Endodermal cell (in vitro differentiated cells): ENCODE measurements at regions not wholly inside any gene's neighbourhood (a gene's known extent, or its start where the extent isn't known, plus 50 kb on each side); places are given as distances from the start of the nearest gene placed in this dataset.

Experiments
- DNase-seq: peaks from one replicate; pipeline ENCODE4 v3.0.0-alpha.2; 2017
- H3K27ac ChIP-seq: 2 replicates; pipeline ENCODE4 v1.5.1; 2013; ENCODE audit warnings: mild to moderate bottlenecking, low read depth, low read length, moderate library complexity
- H3K27me3 ChIP-seq: 2 replicates; pipeline ENCODE4 v1.6.1; 2013; ENCODE audit warnings: mild to moderate bottlenecking, low read length, moderate library complexity; ENCODE audit not compliant: insufficient read depth, control insufficient read depth, poor library complexity, severe bottlenecking
- H3K36me3 ChIP-seq: 2 replicates; pipeline ENCODE4 v1.7.0; 2013; ENCODE audit warnings: mild to moderate bottlenecking, low read length, moderate library complexity; ENCODE audit not compliant: control insufficient read depth, insufficient read depth
- H3K4me1 ChIP-seq: one replicate; pipeline ENCODE4 v1.7.0; 2013; ENCODE audit warnings: low read length; ENCODE audit not compliant: control insufficient read depth, insufficient read depth
- H3K4me3 ChIP-seq: 2 replicates; pipeline ENCODE4 v1.5.1; 2013; ENCODE audit warnings: mild to moderate bottlenecking, low read length, moderate library complexity
- H3K9ac ChIP-seq: 2 replicates; pipeline ENCODE4 v1.6.1; 2013; ENCODE audit warnings: mild to moderate bottlenecking, low read length, moderate library complexity; ENCODE audit not compliant: poor library complexity, severe bottlenecking; ENCODE audit errors: extremely low read depth
- H3K9me3 ChIP-seq: 2 replicates; pipeline ENCODE4 v1.6.1; 2013; ENCODE audit warnings: mild to moderate bottlenecking, low read length, moderate library complexity; ENCODE audit not compliant: control insufficient read depth
- H3K27ac Mint-ChIP-seq: 2 replicates; pipeline ENCODE4 v1.8.0; 2020; ENCODE audit warnings: mixed read lengths
- H3K27me3 Mint-ChIP-seq: 2 replicates; pipeline ENCODE4 v1.8.0; 2021; ENCODE audit warnings: mild to moderate bottlenecking, mixed read lengths; ENCODE audit not compliant: insufficient read depth
- H3K36me3 Mint-ChIP-seq: 2 replicates; pipeline ENCODE4 v1.8.0; 2020; ENCODE audit warnings: low read depth, mixed read lengths
- H3K4me1 Mint-ChIP-seq: 2 replicates; pipeline ENCODE4 v1.8.0; 2020; ENCODE audit warnings: mixed read lengths
- H3K4me3 Mint-ChIP-seq: 2 replicates; pipeline ENCODE4 v1.8.0; 2020; ENCODE audit warnings: mild to moderate bottlenecking, moderate library complexity, mixed read lengths
- H3K9me3 Mint-ChIP-seq: 2 replicates; pipeline ENCODE4 v1.8.0; 2020; ENCODE audit warnings: mild to moderate bottlenecking, mixed read lengths
- CTCF ChIP-seq: fragments of 200-600 bp; sonication (generic); conservative IDR thresholded peaks from 2 replicates; pipeline ENCODE4 v1.5.0; 2021; ENCODE audit warnings: antibody characterized with exemption, mild to moderate bottlenecking
- WGBS, 2 experiments: methylation state at CpG; one replicate each; pipeline versions ENCODE4 v1.1.5 to v1.1.7; 2013; ENCODE audit warnings: missing lambda C conversion rate in 2 of 2, mixed read lengths in 1 of 2; ENCODE audit not compliant: insufficient coverage in 1 of 2, insufficient read length in 1 of 2; 5-methylcytosine and 5-hydroxymethylcytosine counted together

GRCh38 chr3:141430316-141430715 is 56.5 kb upstream of the RASA2 start:
- 93 to 97% methylated on average over 6 of the region's 6 CpGs for WGBS, 2 experiments
- no peaks in the 10 kb centered on the region for H3K4me1 ChIP-seq

GRCh38 chr3:141431411-141432378 is 55.1 kb upstream of the RASA2 start:
- peaks cover 7% of the 10 kb centered on the region for H3K36me3 Mint-ChIP-seq
- no peaks in the 10 kb centered on the region for H3K4me1 ChIP-seq
- H3K4me3 Mint-ChIP-seq = no peak overlapping the region

More at GRCh38 chr3:141430316-141430715, 56.5 kb upstream of the RASA2 start:
- TF ChIP-seq CTCF = no peak
- Histone ChIP-seq H3K9ac (no peak overlapping the region), H3K27ac (no peak overlapping the region), H3K9me3 (no peaks in the 10 kb centered on the region), H3K27me3 (no peaks in the 10 kb centered on the region), H3K36me3 (peaks cover 8% of the 10 kb centered on the region), H3K4me3 (no peak overlapping the region)
- H3K4me3 Mint-ChIP-seq = no peak overlapping the region
- no peak overlapping the region for H3K27ac Mint-ChIP-seq
- peaks cover 28% of the 10 kb centered on the region for H3K4me1 Mint-ChIP-seq
- DNase-seq = peak; percentile 28
- no peaks in the 10 kb centered on the region for H3K27me3 Mint-ChIP-seq
- peaks cover 7% of the 10 kb centered on the region for H3K36me3 Mint-ChIP-seq
- no peaks in the 10 kb centered on the region for H3K9me3 Mint-ChIP-seq

GRCh38 chr3:141432904-141433303 is 53.9 kb upstream of the RASA2 start:
- Mint-ChIP-seq H3K27ac (no peak overlapping the region), H3K4me1 (peaks cover 10% of the 10 kb centered on the region), H3K9me3 (no peaks in the 10 kb centered on the region), H3K4me3 (no peak overlapping the region), H3K27me3 (no peaks in the 10 kb centered on the region), H3K36me3 (peaks cover 7% of the 10 kb centered on the region)
- no peak for TF ChIP-seq CTCF
- DNase-seq = peak; percentile 10
- Histone ChIP-seq H3K9me3 (no peaks in the 10 kb centered on the region), H3K9ac (no peak overlapping the region), H3K4me3 (no peak overlapping the region), H3K27ac (no peak overlapping the region), H3K36me3 (peaks cover 7% of the 10 kb centered on the region), H3K27me3 (no peaks in the 10 kb centered on the region), H3K4me1 (no peaks in the 10 kb centered on the region)
- WGBS, 2 experiments = 80 to 100% methylated on average over 2 of the region's 2 CpGs

More at GRCh38 chr3:141431411-141432378, 55.1 kb upstream of the RASA2 start:
- peak; percentile 15 for DNase-seq
- Mint-ChIP-seq H3K9me3 (no peaks in the 10 kb centered on the region), H3K27me3 (no peaks in the 10 kb centered on the region), H3K4me1 (peaks cover 20% of the 10 kb centered on the region), H3K27ac (no peak overlapping the region)
- Histone ChIP-seq H3K9me3 (no peaks in the 10 kb centered on the region), H3K36me3 (peaks cover 8% of the 10 kb centered on the region), H3K9ac (no peak overlapping the region), H3K4me3 (no peak overlapping the region), H3K27me3 (no peaks in the 10 kb centered on the region), H3K27ac (no peak overlapping the region)
- TF ChIP-seq CTCF = no peak
- 93 to 96% methylated on average over 14 to 18 of the region's 18 CpGs for WGBS, 2 experiments
